GM21529 (cell line): ENCODE measurements at regions not wholly inside any gene's neighbourhood (a gene's known extent, or its start where the extent isn't known, plus 50 kb on each side); places are given as distances from the start of the nearest gene placed in this dataset.

ENCODE experiments used
- ATAC-seq: cut with Tn5 transposase; IDR thresholded peaks from one replicate; pipeline ENCODE4 v1.9.1; 2021; ENCODE audit not compliant: unreplicated experiment

DNA sequence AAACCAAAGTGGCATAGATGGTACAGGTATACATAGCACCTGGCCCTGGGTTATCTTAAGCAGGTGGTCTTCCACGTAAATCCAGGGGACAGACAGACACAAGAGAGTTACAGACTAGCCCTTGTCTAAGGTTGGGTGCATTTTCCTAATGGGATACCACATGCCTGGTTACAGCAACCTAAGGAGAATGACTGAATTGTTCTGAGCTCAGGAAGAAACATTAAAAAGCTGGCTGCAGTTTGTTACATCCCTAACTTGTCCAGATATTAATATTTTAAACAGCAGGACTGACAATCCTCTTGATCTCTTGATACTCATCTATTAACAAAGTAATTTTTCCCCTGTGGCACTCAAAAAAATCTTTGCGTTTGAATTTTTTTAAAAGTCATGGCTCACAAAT lies 102.2 kb upstream of the SERP2 start:
- ATAC-seq = no peak

DNA sequence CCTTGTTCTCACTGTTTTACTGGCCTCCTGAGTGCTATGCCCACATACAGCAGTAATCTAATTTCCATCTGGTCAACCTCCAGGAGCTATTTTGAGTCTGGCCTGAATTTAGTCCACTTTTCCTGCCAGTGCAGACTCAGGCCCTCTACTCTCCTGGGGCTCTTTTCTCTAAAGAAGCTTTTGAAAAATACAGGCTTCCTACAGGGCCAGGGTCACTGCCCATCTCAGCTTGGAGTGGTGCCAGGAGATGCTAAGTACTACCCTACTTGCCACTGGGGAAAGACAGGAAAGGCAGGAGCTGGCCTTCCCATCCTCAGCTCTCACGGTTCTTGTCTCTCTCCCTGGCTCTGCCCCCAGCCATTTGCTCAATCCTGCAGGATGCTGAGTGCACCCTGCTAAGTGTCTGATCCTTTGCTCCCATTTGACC lies 101.7 kb upstream of the SERP2 start:
- no peak for ATAC-seq

DNA sequence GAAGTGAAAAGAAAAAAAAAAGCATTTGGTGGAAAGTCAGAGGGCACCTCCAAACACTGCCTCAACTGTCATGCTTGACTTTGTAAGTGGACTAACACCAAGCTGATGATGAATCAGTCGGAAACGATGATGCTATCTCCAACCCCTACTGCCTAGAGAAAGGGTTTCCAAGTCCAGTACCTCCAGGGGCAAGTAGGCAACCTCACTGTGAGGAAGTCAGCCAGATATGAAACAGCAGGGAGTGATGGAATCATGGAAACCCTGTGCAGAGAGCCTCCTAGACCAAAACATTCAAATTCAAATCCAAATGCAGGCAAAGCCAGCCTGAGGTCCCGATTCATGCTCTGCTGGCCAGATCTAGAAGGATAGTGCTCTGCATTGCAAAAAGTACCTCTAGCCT lies 100.9 kb upstream of the SERP2 start:
- ATAC-seq = no peak

DNA sequence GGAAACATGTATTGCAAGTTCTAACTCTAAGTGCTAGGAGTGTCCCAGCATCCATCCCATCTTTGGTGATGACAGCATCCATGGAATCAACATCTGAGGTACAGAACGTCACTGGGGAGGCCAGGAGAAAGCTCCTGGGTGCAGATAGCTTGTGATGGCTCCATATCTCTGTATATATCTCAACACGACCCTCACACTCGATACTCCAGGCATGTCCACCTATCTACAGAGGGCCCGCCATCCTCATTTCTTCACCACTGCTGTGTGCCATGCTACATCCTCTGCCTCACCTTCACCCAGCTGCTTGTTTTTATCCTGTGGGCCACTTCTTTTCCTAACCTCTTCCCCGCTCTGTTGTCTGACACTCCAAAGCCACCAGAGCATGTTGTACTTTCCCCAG lies 100.4 kb upstream of the SERP2 start:
- no peak for ATAC-seq

DNA sequence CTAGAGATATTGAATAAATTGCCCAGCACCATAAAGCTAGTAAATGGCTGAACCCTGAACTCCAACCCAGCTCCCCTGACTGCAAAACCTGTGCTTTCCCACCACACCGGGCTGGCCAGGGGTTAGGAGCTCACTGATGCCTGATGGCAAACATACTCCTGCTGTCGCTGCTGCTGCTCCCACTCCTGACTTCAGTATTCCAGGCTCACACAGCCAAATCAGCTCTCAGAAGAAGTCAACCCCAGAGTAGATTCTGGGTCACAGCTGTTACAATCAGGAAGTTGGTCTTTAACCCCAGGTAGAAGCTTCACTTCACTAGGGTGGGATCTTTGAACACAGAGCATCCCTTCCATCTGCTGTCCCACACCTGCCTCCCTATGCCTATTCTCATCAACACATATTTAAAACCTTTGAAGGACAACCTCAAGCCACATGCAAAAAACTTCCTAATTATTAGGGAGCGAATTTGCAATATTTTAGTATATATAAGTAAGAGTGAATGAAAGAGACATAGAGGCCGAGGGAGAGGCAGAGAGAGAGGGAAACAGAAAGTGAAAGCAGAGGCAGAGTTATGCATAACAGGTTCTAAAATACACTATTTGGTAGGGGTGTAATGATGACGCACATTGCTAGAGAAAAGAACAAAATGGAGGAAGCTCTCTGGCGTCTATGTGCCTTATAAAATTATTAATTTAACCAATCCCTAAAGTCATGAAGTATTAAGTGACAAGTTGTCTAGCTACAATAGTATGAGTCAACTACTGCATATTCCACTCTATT lies 99.4 kb upstream of the SERP2 start:
- ATAC-seq = peak; percentile 86

DNA sequence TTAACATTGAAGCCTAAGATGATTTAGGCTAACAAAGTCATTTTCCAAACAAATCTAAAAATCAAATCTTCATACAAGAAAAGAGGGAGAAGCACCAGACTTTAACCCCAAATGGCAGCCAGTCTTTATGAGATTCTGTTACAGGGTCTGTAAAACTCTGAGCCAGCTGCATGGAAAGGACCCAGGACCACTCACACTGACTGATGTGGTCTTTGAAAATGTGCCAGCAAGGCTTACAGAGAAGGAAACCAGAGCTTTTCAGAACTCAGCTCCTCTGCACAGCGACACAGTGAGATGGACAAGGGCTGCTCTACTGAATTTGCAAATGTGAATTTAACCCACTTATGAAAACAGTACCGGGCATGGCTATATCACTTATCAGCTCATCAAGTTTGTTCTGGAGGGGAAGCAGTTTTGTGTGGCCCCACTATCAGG lies 98.8 kb upstream of the SERP2 start:
- ATAC-seq = no peak

DNA sequence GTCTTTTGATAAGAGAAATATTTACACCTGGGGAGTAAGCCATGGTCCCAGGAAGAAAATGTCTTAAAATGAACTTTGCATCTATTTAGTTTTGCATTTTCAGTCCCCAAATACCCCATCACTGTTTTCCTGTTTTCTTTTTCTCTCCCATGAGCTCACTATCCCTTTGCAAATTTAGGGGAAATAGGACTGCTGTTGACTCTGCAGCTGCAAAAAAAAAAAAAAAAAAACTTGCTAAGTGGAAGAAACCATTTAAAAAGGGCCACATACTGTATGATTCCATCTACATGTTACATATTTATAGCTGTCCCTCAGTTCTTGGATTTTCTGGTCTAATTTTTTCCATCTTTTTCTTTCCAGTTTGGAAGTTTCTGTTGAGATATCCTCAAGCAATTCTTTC lies 98.2 kb upstream of the SERP2 start:
- no peak for ATAC-seq

DNA sequence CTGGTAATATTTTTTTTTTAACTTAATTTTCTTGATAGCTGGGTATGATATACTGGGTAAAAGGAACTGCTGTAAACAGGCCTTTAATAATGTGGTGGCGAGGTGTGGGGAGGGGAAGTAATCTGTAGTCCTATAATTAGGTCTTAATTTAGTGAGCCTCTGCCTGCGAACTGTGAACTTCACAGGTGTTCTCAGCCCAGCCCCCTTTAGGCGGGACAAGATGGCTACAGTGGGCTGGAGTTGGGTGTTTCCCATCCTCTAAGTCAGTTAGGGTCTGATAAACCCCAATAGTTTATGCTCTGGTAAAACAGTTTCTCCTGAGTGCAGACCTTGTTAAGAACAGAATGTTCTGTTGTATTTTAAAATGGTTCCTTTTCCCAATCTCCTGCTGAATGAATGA lies 97.6 kb upstream of the SERP2 start:
- no peak for ATAC-seq

DNA sequence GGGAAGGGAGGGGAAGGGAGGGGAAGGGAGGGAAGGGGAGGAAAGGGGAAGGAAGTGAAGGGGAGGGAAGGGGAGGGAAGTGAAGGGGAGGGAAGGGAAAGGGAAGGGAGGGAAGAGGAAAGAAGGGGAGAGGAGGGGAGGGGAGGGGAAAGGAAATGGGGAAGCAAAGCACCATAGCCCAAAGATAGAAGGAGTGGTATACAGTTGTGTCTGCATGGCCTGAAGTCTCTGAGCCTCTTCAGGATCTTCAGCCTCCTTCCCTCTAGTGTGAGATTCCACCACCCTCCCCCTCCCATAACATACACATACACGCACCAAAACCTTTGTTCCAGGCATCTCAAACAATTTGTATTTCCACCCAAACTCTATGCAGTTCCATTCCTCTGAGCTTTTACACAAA lies 96.2 kb upstream of the SERP2 start:
- no peak for ATAC-seq

DNA sequence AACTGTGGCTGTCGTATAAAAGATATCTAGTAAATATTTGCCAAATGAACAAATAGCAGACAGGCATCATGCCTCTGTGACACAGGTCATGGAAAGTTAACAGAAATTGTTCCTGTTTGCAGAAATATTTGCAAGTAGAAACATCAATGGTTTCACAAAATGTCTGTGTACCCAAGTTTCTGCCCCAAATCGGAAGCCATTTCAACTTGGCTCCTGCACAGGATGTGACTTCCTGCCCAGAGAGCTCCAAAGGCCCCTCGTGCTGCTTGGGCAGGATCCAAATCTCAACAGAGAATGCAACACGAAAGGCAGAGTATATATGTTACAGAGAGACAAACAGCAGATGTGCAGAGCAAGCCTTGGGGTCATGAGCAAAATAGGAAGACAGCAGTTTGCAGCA lies 95.5 kb upstream of the SERP2 start:
- no peak for ATAC-seq

DNA sequence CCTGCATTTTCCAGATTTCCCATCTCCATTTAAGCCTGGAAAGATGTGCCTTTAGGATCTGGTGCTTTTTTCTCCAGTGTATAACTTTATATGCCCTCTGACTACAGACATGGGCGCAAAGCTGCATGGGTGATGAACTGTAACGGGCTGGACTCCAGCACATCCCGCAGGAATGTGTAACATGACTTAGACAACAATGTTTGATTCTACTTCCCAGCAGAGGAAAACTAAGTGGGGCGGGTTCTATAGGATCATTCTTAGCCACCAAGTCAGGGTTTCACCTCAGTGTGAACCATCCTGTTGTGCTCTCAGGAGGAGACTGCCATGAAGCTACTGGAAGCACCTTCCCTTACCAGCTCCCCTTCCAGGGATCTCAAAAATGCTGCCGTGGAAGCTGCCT lies 93.2 kb upstream of the SERP2 start:
- ATAC-seq = no peak

DNA sequence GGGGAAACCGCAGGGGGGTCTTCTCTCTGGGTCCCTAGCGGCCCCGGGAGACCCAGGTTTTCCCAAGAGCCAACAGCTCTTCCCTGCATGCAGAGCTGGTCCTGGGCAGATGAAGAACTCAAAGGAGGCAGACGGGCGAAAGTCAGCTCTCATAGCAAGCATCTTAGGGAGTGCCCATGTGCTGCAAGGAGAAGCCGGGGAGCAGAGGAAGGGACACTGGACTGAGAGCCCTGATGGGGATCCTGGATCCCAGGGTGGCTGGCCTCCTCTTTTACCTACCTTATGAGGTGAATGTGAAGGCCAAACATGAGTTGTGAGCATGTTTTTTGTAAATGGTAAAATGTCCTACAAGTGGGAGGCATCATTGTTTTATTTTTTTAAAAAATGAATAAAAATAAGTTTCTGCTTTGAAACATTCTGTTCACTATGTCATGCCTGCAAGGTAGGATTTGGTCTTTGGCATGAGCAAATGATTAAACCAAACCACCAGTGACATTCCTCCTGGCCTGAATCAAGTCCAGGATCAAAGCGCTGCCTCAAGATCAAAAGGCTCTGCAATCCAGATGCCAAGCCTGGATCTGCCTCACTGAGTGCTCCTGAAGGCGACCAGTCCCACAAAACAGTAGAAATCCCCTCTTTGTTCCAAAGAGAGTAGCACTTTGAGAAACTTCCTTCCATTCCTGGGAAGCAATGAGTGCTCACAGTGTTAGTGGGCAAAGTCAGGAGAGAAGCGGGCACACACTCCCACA lies 92.2 kb upstream of the SERP2 start:
- no peak for ATAC-seq

DNA sequence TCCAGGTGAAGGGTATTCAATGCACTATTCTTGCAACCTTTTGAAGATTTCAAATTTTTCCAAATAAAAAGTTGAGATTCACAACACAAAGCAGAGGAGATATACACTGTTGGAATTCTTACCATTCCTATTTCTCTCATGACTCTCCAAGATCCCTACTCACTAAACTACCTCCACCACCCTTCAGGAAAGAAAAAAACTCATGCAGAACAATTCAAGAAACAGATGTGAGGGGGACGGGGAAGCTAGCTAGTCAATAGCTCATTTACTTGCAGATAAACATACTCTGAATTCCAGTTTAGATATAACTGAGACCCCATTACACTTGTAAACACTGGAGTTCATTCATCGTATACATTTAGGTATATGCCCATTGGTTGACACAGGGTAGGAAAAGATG lies 90.0 kb upstream of the SERP2 start:
- ATAC-seq = no peak

DNA sequence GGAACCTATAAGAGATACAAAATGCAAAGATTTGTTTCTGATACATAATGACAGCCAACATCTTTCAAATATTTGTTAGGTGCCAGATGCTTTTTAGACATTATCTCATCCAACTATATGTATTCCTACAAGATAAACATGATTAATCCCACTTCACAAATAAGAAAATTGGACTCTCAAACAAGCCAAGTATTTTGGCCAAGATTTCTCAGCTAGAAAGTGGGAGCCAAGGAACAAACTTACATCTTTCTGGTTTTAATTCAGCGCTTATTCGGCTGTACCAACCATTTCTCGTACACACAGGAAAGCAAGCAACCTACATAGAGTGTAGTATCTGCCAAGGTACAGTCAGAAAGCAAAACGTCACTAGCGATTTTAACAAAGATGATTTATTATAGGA lies 85.7 kb upstream of the SERP2 start:
- no peak for ATAC-seq

DNA sequence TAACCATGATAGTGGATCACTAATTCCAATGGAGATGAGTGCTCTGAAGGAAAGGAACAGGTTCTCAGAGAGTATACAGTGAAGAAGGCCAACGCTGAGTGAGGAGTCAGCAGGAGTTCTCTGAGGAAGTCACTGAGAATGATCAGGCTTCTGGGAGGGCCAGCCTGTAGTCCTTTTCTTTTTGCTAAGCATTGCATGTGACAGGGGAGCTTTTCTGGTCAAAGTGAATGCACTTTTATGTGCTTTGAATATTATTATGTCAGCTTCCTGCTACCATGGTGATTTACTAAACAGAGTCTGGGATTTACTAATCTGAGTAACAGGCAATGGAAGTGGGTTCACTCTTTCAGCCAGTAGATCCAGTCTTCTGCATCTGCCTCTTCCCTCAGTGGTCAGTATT lies 81.1 kb upstream of the SERP2 start:
- no peak for ATAC-seq

DNA sequence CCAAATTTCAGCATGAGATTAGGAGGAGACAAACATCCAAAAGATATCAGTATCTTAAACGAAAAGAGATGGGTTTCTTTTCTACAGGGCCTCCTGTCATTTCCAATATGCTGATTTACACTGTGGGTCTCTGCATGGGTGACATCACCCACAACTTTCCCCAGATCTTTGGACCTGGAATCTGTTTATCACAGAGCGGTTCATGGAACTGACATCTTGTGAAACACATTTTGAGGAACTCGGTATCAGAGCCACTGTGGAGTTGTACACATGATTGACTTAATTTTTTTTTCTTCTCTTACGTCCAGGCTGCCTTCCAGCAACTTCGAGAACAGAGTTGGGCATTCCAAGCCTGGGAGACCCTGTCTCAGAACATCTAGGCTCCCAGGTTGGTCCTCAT lies 80.2 kb upstream of the SERP2 start:
- ATAC-seq = no peak

DNA sequence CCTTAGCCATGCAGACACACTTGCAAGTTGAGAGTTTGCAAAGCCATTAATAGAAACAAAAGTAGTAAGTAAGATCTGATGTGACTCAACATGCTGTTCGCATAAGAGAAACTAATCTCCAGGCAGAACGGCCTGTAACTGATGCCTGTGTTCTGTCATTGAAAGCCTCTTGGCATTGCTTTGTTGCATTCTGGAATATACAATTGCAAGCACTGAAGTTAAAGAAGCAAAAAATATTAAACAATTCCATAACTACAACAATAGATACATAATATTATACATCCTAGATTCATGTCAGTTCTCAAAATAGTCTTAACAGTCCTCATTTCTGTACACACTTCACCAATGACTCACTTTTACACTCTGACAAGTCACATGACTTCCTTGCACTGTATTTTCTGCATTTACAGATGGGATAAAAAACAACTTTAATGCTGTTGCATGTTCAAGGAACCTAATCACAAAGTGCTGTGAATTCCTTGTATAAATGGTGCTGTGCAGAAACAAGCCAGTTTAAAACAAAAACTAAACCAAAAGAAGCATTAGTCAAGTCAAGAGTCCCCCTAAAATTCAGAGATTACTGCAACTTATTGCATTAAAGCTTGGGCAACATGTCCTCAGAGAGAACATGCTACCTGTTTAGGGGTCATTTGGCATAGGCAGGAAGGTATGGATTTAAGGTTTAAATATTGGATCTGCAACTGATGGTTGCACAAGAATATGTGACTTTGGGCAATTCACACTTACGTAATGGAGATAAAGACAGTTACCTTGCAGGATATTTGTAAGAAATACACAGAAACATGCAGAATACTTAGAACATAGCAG lies 79.5 kb upstream of the SERP2 start:
- ATAC-seq = no peak

DNA sequence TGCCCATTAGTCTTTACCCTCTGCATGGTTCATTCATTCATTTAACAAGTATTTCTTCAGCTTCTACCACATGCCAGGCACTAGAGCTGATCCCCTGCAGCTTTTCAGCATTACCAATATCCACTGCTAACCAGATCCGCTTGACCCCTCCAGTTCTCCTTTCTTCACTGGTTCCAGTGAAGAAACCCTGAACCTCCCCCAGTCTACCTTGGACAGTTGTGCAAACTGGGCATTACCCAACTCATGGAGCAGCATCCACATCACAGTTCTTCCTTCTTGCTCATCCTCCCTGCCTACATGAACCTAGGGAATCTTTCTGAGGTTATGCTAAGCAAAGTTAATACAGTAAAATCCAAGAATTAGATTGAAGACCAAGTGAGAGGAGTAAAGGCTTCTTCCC lies 78.7 kb upstream of the SERP2 start:
- no peak for ATAC-seq

DNA sequence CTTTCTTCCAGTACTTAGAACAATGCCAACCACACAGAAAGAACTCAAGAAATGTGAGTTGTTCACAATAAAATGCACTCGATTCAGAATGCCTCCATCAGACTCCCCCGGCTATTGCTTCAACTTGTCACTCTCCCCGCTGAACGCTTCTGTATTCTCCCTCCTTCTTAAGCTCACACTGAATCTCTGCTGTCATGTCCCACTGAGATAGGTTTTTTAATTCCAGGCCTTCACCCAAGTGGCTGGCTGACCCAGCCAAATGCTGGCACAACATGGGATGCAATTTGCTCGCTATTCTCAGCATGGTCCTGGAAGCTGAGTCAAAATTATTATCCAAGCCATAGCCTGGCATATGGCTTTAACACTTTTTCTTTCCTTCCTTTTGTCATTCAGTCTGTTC lies 76.8 kb upstream of the SERP2 start:
- no peak for ATAC-seq

DNA sequence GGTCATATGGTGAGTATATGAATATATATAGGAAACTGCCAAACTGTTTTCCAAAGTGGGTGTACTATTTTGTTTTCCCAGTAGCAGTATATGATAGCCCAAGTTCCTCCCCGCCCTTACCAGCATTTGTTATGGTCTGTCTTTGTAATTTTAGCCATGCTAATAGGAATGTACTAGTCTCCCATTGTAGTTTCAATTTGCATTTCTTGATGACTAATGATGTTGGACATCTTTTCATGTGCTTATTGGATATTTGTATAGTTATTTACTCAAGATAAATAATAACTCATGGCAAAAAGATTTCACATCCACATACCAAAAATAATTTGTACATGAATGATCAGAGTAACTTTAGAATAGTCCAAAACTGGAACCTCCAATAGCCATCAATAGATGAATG lies 75.3 kb upstream of the SERP2 start:
- no peak for ATAC-seq

DNA sequence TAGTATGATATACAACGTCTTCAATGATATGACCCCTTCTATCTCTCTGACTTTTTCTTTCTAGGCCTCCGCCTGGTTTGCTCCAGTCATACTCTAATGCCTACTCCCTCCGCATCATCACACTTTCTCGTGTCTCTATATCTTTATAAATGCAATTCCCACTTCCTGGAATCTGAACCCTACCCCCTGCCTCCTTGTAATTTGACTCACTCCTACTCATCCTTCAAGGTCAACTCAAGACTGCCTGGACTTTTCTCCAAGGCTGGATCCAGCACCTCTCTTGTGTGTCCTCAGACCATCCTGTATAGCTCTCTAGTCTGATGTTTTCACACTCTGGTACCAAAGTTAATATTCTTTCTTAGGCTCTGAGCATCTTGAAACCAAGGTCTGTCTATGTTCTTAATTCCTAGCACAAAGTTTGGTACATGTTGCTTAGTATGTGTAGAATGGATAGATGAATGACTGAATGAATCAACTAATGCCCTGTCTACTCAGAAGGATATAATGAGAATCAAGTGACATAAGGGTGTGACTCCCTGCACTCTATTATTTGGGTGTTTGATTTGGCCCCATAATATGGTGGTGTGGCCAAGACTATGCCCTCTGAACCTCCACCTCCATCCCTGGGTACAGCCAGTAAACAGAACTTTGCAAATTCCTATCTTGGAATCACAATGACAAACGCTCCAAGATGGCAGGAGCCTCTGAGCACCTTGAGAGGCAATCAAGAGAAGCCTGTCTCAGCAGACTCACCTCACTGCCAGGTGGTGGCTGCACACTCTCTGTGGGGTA lies 74.3 kb upstream of the SERP2 start:
- no peak for ATAC-seq
